OCI-LY1 (cell line): ENCODE measurements at regions not wholly inside any gene's neighbourhood (a gene's known extent, or its start where the extent isn't known, plus 50 kb on each side); places are given as distances from the start of the nearest gene placed in this dataset.

Source experiments
- CTCF ChIP-seq: fragments of 200-600 bp; sonication (generic), shearing (Covaris generic); IDR thresholded peaks from 2 replicates; pipeline ENCODE4 v1.5.1; 2017; ENCODE audit warnings: mild to moderate bottlenecking, antibody characterized with exemption, low read length, moderate library complexity, mixed read lengths
- EZH2 ChIP-seq: fragments of 200-600 bp; sonication (generic), shearing (Covaris generic); IDR thresholded peaks from 2 replicates; pipeline ENCODE4 v1.8.0; 2017; ENCODE audit warnings: borderline replicate concordance, mixed run types, mild to moderate bottlenecking, antibody characterized with exemption, low read length, moderate library complexity, mixed read lengths

DNA sequence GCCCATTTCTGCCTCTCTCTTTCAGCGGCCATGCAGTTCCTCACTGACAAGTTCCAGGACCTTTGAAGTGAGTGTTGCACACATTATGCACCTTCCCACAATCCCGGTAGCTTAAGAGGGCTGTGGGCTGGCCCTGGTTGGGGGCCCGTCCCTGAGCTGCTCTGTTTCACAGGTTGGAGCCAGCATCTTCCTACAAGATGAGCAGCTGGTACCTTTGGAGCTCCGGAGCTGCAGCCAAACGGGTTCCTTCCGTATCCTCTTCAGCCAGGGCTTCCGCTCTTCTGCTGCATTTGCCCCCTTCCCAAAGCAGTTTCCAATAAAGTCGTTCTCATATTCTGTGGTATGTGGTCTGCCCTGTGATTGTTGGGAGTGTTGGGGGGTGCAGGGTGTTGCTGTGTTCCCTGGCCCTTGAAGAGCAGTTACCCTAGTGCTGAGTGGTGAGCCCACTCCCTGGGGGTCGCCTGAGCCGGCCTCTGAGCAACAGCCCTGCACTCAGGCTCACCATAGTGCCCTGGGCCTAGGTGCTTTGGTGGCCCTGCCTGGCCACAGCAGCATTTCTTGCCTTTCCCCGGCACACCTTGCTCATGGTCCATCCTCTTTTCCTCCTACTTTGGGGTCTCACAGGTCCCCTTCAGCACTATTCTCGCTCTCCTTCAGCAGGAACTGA lies 60.4 kb downstream of the CXorf49B start:
- TF ChIP-seq CTCF, result no peak
- no peak for TF ChIP-seq EZH2
